ENCODE measurements at regions not wholly inside any gene's neighbourhood (a gene's known extent, or its start where the extent isn't known, plus 50 kb on each side); places are given as distances from the start of the nearest gene placed in this dataset.

DNA sequence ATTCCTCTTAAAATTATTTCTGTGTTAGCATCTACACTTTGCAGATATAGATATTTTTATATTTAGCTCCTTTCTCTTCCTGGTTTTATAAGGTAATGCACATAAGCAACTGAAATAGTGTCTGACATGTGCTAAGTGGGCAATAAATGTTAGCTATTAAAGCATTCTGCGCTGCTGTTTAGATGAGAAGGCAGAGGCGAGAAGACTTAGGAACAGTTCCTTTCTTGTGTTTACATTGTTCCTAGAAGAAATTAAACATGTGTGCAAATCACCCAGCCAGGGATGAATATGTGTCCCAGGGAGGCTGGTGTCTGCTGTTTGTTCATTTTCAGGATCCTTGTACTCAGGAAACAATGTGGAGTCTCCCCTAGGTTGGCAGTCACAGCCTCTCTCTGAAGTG, 292.3 kb downstream of the PMP22 start:
- TF ChIP-seq, protein P1, sequence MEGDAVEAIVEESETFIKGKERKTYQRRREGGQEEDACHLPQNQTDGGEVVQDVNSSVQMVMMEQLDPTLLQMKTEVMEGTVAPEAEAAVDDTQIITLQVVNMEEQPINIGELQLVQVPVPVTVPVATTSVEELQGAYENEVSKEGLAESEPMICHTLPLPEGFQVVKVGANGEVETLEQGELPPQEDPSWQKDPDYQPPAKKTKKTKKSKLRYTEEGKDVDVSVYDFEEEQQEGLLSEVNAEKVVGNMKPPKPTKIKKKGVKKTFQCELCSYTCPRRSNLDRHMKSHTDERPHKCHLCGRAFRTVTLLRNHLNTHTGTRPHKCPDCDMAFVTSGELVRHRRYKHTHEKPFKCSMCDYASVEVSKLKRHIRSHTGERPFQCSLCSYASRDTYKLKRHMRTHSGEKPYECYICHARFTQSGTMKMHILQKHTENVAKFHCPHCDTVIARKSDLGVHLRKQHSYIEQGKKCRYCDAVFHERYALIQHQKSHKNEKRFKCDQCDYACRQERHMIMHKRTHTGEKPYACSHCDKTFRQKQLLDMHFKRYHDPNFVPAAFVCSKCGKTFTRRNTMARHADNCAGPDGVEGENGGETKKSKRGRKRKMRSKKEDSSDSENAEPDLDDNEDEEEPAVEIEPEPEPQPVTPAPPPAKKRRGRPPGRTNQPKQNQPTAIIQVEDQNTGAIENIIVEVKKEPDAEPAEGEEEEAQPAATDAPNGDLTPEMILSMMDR (IDR thresholded peaks at IDR 0.05): no peak
- TF ChIP-seq POLR2A (IDR thresholded peaks at IDR 0.05): no peak
